ENCODE measurements at regions not wholly inside any gene's neighbourhood (a gene's known extent, or its start where the extent isn't known, plus 50 kb on each side); places are given as distances from the start of the nearest gene placed in this dataset.
"Not testable (repeated sequence)": the region's sequence is repeated elsewhere in the genome, so short reads cannot be mapped to it uniquely, and the experiment has no call there.

DNA sequence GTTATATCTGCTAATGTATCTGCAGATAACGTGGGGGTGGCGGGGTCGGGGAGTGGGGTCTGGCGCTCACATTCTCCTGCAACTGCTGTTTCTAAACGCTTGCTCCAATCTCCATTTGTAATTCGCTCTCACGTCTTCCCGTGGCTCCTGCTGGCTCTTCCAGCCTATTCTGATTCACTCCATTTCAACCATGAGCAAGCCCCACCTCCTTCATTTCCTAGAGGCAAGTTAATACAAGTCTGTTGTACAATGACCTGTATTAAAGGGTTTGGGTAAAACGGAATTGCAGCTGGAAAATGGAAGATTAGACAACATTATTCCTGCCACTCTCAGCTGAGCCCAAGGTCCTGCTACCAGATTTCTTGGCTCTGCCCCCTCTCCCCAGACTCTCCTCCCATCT lies 132.3 kb downstream of the CSNK2A3 start:
- no peak for DNase-seq

DNA sequence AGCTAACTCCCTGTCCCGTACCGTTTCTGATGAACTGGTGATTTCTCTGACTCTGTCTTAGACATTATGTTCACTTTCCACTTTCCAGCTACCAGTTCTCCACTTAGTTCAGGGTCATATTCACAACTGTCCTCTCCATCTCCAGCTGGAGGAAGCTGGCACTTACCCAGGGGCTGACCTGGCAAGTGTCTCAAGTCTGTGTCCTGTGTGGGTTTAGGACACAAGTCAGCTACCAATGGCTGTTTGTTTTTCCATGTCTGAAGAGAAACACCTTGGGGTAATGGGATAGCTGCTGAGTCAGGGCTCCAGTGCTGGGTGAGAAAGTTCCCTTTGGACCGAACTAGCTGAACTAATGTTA lies 134.4 kb downstream of the CSNK2A3 start:
- DNase-seq: no peak

DNA sequence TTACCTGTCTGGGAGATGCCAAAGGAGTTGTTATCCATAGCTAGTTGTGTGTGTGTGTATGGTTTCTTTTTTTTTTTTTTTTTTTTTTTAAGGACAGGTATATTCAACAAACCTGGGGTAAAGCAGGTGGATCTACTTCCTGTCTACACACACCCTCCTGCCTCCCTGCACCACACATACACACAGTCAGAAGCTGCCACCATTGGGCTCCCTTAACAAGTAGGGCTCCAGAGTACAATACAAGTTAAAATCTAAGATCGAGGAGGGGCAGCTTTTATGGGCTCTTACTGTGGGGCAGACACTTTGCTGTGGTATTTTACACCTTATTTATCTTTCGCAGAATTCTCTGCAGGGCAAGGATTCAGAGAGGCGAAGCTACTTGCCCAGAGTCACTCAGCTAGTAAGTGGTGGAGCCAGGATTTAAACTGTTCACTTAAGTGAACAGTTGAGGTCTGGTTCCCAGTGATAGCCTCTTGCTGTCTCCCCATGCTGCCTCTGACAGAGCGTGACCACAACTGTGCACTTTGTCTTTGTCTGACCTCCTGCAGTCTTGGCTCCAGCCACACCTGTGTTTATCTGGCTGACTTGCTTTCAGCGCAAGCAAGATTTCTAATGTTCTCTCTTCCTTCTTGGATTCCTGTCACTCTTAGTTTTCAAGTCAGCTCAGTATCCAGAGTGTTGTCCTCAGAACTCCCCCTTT lies 135.0 kb downstream of the CSNK2A3 start:
- no peak for DNase-seq

DNA sequence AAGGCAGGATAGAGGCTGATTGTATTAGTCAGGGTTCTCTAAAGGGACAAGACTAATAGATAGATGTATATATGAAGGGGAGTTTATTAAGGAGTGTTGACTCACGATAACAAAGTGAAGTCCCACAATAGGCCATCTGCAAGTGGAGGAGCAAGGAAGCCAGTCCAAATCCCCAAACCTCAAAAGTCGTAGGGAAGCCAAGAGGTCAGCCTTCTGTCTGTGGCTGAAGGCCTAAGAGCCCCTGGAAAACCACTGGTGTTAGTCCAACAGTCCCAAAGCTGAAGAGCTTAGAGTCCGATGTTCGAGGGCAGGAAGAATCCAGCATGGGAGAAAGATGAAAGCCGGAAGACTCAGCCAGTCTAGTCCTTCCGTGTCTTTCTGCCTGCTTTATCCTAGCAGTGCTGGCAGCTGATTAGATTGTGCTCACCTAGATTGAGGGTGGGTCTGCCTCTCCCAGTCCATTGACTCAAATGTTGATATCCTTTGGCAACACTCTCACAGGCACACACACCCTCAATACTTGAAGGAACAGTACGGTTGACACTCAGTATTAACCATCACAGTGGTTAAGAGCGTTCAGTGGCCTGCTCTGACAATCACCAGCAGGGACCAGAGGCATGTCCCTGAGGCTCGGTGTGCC lies 135.6 kb downstream of the CSNK2A3 start:
- DNase-seq: no peak

DNA sequence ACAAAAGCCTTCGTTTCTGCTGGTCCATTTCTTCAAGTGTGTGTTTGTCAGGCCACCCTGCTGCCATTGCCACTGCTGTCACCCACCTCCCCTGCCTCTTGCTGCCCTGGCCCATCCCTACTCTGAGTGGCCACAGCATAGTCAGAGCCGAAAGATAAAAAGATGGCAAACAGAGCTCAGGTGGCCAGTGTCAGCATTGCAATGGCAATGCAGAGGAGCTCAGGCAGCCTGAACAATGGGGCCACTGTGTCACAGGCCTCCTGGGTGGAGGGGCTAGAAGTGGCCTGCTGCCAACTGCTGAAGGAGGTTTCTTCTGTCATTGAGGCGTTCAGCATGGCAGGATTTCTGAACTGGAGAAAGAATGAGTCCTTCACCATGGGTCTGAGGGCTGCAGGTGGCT lies 137.1 kb downstream of the CSNK2A3 start:
- no peak for DNase-seq

DNA sequence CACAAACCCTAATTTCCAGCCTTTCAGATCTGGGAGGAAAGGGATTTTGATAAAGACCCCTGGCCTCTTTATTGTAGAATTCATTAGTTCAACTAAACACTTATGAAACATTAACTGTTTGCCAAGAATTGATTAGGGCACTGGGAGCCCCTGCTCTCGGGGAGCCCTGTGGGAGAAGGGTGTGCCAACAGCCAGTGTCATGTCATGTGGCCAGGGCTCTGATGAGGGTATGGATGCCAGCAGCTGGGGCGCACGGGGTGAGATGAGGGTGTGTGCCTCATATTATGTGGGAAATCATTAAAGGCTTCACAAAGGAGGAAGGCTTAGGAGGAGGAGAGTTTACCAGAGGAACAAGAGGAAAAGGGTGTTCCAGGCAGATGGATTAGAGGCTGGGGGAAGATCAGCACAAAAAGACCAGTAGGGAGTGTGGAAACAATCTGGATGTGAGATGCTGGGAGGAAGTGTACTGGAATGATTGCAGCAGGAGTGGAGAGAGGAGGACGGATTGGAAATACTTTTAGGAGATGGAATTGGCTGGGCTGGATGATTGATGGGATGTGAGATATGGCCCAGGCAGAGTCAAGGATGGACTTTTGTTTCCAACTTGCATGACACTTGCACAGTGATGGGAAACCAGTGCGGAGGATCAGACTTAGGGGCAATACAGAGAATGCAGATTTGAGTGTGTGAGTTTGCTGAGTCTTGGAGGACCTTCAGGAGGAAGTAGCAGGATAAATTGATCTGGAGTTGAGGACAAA lies 137.8 kb downstream of the CSNK2A3 start:
- no peak for DNase-seq

DNA sequence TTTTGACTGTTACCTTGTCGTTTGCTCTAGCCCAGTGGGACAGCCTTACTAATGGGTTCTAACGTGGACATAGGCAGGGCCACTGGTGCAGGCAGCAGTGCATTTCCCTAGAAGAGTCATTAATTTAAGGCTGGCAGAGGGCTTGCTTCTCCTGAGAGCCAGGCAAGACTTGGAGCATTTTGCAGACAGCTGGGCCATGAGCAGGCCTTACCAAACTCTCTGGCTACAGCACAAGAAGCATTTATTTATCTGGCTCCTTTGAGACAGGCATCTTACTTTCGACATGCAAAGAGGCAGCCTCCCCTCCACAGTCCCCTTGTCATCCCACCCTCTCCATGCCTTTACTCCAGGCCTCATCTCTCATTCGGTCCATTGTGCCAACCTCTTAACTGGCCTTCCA lies 139.9 kb downstream of the CSNK2A3 start:
- DNase-seq: no peak

DNA sequence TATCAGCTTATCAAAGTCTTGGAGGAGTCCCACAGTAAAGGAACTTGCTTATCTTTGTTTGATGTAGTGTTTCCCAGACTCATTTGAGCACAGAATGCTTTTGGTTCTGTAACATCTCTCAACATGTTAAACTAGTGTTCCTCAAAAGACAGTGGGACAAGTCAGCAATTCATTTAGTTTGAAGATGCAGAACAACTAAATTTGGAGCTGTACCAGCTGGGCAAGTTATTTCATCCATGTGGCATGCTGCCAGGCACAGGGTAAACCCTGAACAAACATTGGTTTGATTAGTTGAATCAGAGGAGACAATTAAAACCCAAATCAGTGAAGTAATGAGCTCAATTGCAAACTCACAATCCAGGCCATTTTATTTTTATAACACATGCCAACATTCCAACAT lies 141.2 kb downstream of the CSNK2A3 start:
- no peak for DNase-seq

DNA sequence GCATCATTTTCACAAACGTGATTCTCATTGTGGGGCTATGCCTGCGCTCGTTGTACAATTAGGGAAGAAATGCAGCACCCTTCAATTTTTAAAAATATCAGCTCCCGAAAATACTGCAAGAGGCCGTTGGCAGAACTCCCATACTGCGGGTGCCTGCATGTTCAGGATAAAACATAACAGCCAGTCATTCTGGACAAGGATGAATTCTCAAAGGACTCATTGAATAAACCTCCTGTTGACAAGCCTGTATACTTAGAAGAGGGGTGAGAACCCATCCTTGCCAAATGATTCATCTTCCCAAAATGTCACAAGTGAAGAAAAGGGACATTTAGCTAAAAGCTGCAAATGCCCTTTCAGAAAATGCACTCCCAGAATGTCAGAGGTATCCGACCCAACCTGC lies 141.9 kb downstream of the CSNK2A3 start:
- no peak for DNase-seq

DNA sequence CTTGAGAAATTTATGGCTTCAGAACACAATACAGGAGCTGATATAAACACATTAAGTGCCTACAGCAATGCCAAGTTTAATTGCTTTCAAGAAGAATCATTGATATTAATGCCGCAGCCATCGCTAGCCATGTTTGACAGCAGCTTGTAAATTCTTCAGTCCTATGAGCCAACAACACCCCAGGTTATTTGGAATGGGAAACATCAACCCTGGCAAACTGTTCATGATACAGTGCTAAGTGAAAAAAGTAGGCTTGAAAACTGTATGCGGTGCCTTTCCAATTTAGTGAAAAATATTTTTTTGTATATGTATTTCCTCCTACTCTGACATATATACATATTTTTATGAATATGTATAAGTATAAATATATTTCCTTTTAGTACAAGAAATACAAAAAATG lies 142.6 kb downstream of the CSNK2A3 start:
- no peak for DNase-seq

DNA sequence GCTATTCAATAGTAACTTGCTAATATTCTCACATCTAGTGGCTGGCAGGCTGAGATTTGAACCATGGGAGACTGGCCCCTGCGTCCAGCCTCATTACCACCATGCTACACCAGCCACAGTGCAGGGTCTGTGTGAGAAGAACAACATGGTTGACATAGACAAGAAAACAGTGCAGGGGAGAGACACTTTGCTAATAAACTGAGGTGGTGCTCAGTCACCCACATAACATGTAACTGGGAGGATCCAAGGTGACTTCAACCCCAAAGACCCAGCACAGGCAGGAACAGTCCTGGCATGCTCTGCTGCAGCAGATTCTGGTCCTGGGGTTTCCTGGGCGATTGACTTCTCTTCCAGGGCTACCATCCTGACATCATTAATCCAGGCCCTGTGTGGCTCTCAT lies 143.1 kb downstream of the CSNK2A3 start:
- DNase-seq: no peak

DNA sequence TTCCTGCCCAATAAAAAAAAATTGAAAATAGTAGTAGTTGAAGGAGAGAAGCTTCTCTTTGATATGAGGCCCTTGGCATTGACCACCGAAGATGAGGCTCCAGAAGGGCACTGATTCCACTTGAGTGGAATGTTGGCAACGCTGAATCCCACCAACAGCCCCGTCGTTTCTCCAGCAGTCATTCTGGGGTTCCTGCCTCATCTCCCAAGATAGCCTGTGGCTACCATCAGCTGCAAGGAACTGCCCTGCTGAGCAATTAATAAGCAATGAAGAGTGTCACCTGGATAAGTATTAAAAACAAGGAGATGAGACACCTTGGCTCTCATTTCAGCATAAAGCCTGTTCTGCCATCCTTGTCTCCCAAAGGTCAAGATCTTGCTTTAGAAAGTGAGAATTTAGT lies 144.1 kb downstream of the CSNK2A3 start:
- DNase-seq: no peak

DNA sequence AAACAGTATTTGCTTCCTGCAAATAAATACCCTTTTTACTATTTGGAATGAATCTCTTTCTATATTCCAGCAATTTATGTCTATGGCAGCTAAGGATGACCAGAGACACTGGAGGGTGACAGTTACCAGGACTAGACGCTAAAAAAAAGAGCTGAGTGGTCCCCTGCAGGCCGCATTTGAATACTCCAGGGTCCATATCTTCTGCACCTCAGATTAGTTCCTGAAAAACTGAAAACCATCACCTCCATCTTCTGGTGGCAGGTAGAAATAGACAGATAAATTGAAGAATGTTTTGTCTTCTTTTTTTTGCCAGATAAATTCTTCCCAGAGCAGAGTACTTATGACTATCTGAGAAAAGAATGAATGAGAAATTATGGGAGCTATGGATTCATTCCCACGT lies 145.6 kb downstream of the CSNK2A3 start:
- DNase-seq: no peak

DNA sequence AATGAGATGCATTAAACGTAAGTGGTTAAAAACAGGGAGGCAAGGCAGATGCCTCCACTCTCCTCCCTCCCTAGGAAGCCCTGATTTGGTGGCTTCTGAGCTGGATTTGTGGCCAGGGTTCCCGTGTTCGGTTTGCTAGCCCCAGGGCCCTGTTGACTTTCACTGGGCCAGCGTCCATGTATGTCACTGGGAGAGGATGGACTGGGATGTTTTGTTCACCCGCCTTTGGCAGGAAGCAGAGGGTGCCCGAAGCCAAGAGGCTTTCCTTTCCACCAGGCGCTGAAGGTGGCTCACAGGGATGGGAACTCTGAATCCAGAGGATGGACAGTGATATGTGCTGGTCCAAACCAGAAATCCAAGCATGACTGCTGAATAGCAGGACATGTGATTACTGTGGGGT lies 146.6 kb downstream of the CSNK2A3 start:
- DNase-seq: no peak

DNA sequence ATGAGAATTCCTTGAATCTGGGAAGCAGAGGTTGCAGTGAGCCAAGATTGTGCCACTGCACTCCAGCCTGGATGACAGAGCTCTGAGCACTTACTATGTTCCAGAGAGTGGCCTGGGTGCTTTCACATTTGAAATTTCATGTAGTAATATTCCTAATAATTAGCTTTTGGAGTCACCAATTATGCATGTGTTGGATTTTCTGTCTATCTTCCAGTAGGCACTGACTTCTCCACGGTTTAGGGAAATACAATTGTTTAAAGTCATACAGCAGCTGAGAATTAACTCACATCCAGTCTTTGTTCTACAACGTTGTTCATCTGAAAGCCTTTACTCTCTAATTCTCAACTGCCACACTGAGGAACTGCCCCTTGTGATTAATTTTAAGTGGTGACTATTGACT lies 150.2 kb downstream of the CSNK2A3 start:
- DNase-seq: no peak

DNA sequence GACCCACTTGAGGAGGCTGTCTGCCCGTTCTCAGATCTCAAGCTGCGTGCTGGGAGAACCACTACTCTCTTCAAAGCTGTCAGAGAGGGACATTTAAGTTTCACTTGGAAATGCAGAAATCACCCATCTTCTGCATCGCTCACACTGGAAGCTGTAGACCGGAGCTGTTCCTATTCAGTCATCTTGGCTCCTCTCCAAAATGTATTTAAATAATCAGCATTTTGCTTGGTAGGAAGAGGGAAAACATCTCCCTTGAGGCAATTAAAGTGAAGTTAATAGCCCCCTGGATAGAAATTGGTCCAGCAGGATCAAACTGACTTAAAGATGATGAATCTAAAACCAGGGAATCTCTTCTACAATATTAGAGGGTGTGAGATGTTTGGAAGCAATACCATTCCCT lies 151.7 kb downstream of the CSNK2A3 start:
- DNase-seq: not testable (repeated sequence)

DNA sequence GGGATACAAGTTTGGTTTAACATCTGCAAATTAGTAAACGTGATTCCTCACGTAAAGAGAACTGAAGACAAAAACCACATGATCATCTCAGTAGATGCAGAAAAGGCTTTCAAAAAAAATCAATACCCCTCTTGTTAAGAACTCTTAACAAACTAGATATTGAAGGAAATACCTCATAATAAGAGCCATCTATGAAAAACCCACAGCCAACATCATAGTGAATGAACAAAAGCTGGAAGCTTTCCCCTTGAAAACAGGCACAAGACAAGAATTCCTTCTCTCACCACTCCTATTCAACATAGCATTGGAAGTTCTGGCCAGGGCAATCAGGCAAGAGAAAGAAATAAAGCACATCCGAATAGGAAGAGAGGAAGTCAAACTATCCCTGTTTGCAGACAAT lies 160.5 kb downstream of the CSNK2A3 start:
- no peak for DNase-seq

DNA sequence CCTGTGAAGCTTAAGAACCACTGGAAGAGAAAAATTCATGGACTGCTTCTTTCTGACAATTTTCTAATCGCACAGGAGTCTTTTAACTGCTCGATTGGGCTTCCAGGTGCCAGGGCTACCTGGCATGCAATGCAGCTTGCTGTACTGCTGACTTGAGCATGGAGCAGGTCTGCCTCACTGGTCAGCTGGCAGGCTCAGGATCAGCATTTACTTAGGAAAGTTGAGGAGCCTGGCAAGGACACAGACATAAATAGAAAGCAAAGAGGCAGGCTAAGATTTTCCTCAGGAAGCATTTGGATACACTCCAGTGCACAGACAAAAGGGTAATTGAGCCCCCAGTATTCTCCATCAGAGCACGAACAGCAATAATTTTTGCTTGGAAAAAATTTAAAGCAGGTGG lies 163.5 kb downstream of the CSNK2A3 start:
- no peak for DNase-seq

DNA sequence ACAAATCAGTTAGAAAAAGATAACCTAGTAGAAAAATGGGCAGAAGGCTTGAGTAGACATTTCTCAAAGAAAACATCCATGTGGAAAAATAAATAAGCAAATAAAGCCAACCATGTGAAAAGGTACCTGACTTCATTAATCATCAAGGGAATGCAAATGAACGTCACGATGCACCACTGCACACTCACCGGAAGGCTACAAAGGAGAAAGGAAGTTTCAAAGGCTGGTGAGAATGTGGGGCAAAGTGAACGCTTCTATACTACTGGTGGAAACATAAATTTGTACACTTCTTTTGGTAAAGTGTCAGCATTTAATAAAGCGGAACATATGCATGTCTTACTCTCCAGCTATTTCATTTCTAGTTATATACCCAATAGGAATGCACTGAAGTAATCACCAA lies 166.8 kb downstream of the CSNK2A3 start:
- DNase-seq: peak; percentile 27

DNA sequence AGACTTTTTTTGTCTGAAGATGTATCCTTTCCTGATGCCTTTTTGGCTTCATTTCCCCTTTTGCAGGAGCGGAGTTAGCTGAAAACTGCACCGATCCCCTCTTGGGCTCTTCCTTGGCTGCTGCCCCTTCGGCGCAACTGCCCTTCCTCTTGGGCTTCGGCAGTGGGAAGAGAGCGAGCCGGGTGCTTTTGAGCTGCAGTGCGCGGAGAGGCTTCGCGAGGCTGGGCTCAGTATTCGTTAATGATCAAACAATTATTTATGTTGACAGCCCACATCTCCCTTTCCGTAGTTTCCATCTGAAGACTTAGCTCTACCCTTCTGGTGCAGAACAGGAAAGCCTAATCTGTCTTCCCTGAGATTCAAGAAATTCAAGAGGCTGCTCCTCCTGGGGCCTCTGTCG lies 170.8 kb downstream of the CSNK2A3 start:
- peak; percentile 30 for DNase-seq

DNA sequence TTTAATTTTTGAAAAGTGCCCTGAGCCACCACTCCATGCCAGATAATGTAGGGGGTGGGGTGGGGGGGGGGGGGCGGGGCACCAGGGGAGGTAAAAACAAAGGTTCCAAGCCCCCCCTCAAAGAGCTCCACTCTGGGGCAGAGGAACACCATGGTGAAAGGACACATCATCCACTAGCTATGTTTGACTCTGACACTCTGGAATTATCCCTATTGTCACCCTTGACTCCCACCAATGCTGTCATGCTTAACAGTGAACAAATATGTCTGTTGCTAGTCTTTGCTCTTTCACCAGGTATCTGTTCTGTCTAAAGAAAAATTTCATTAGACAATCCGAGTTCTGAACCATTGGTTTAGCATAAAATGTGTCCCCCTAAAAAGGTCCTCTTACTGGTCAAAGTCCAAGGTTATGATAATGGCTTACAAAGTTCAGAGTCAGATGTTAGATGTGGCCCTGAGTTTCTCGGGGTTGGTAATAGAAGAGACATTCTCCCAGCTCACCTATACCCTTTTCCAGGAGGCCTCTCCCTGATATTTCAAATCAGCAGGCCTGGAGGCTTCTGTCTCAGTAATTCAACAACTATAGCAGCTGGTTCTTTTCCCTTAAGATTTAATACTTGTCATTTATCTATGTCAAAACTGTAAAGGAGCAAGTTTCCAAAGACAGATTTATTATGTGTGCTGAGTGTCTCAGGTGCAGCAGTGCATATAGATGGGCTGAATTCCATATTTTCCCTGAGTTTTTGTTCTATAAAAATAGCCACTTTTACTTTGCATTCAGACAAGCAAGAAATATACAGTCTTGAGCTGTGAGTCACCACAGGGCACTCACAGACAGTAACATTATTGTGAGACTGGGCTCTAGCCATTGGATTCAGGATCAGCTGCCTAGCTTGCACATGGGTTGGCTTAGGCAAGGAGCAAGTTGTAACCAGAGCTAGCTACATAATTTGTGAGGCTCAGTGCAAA lies 174.1 kb downstream of the CSNK2A3 start:
- DNase-seq: peak; percentile 20

DNA sequence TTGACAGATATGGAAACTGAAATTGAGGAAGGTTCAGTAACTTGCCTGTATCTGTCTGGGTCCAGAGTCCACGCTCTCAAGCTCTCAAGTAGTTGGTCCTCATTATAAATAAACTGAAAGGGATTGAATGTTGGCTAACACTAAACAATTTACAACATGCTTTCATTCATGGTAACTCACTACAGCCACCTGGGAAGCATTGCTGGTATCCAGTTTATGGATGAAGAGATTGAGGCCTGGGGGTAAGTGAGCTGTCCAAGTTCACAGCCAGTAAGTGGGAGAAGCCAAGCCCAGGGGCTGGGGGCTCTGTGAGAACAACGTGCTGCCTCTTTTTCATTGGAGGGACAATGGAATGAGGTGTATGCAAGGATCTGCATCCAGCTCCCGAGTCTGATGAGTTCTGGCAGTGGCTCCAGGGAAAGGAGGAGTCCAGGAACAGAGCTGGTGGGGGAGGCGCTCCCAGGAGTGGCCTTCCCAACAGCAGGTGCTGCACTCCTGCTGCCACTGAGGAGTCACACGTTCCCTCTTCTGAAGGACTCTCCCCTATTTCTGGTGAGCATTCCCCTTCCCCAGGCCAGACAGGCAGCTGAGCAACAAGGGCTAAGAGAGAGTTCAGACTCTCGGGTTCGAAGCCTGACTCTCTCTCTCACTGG lies 175.8 kb downstream of the CSNK2A3 start:
- no peak for DNase-seq

Data from left kidney (tissue), 1 donor.